GM18507 (cell line): ENCODE measurements at regions not wholly inside any gene's neighbourhood (a gene's known extent, or its start where the extent isn't known, plus 50 kb on each side); places are given as distances from the start of the nearest gene placed in this dataset.
"Not testable (repeated sequence)": the region's sequence is repeated elsewhere in the genome, so short reads cannot be mapped to it uniquely, and the experiment has no call there.

Experiments used
- DNase-seq: peaks from one replicate; pipeline ENCODE4 v3.0.0; 2011; ENCODE audit warnings: low read depth; ENCODE audit not compliant: insufficient read length; ENCODE audit errors: extremely low spot score
- FAIRE-seq: peaks from 2 replicates; lab custom pipeline; 2011; peaks lifted over from hg19 to GRCh38; lab: Jason Lieb, UNC

DNA sequence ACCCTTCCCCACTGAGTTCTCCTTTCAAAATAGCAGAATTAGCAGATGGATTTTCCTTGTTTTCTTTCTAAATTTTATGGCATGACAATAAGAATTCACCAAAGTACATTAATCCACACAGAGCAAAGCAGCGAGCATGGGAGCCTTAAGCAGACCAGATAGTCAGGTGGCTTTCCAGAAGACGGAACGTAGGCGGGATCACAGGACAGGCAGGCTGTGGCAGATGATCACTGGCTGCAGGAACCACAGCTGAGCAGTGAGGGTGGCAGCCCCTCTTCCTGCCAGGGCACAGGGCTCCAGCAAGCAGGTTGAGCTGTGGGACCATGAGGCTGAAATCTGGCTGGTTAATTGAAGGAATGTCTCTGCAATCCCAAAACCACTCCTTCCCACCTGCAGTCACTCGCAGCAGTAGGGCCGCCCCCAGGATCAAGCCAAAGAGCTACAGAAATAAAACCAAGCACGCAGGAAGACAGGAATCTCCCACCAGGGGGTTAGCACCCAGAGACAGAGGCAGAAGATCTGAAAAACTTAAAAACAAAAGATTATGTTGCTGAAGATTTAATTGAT is 259.9 kb downstream of the EIPR1 start:
- no peak for FAIRE-seq
- no peak for DNase-seq

DNA sequence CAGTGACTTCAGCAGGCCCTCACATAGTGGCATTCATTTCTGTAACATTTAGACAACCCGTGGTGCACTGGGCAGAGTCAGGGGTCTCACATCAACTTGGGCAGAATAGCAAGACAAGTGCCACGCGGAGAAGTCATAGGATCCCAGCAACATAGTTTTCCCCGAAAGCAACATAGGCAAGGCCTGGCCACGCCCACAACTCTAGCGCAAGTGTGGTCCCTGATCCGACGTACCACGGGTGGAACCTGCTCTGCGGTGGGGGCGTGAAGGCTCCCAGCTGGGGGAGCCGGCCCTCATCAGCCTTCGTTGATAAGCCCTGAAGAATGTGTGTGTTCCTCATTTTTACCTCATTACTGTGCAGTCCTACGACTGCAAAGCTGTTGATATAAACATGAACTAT is 261.2 kb downstream of the EIPR1 start:
- DNase-seq (no peak), FAIRE-seq (no peak)

DNA sequence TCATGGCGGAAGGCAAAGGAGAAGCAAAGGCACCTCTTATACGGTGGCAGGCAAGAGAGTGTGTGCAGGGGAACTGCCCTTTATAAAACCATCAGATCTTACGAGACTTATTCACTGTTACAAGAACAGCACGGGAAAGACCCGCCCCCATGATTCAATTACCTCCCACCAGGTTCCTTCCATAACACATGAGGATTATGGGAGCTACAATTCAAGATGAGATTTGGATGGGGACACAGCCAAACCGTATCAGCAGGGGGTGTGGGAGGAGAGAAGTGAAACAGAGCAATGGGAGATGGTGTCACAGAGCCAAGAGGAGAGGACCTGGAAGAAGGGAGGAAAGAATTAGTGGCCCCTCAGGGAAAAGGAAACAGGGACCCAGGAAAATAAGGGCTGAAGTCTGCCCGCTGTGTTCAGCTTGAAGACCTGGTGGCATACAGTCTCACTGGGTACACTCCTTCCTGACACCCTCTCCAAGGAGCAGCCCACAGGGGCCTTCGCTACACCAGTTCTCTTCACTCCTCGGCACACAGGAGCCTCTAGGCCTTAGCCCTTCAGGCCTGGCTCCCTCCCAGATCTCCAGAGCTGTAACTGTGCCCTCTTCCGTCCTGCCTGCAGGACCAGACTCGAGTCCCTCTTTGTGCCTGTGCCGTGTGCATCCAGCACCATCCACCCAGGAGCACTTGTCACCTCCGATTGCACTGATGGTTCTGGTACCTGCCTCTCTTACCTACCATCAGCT is 262.1 kb downstream of the EIPR1 start:
- no peak for FAIRE-seq

DNA sequence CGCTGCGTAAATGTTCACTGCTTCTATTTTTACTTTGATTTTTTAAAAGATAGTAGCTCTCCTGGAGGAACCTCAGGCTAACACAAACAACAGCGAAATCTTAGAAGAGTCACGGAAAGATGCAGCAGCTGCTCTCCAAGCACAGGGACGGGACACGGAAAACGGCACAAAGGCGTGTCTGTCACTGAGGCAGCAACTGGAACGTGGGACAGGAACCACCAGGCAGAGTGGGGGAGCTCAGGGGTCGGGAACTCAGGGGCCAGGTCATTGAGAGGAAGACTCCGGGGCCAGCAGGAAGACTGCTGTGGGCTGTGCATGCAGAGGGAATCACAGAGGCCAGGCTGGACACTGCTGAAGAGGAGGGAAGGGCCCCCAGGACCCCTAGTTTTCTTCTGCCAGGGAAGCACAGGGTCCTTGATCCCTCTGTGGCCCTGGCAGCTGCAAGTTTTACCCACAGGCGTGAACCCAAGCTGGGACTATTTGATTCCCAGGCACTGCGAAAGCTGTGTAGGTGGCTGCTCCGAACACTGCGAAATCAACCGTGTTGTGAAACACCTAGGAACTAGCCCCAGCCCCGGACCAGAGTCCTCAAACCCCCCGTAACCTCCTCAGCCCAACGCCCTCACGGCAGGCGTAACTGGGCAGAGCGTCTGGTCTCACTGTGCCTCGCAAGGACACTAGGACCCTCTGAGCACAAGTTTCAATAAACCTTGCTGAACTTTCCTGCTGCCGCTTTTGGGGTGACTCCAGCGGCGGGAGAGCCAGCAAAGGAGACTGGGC is 263.0 kb downstream of the EIPR1 start:
- no peak for FAIRE-seq
- DNase-seq = no peak

More for the DNA sequence above, 262.1 kb downstream of the EIPR1 start:
- no peak for DNase-seq

DNA sequence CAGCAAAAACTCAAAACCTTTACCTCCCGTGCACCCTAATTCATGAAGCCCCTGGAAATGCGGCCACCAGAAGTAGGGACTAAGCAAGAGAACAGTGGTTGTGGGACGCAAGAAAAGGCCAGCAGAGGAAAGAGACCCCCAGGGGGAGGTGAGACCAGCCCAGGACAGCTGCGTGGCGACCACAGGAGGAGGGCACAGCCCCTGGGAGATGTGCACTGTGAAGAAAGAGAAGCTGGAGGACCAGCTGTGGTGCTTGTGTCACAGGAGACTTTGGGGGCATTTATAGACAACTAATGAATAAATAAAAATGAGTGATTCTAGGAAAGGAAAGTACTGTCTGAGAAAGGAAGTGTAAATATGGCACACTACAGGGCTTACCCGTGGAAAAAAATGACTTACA is 263.8 kb downstream of the EIPR1 start:
- DNase-seq (no peak), FAIRE-seq (no peak)

DNA sequence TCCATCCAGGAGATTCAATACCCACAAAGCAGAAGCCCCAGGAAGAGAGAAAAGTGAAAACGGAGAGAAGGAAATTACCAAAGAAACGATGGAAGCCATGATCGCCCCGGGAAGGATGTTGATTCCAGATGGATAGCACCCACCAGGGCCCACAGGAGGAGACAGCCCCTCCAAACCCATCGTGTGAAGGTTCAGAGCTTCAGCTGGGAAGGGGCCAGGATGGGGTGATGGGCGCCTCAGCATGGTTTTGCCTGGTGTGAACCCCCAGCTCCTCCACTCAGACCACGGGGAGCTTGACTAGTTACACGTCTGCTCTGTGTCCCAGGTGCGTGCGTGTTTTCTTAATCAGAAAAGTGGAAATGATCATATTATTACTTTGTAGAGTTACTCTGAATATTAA is 264.5 kb downstream of the EIPR1 start:
- FAIRE-seq = no peak
- DNase-seq = no peak

DNA sequence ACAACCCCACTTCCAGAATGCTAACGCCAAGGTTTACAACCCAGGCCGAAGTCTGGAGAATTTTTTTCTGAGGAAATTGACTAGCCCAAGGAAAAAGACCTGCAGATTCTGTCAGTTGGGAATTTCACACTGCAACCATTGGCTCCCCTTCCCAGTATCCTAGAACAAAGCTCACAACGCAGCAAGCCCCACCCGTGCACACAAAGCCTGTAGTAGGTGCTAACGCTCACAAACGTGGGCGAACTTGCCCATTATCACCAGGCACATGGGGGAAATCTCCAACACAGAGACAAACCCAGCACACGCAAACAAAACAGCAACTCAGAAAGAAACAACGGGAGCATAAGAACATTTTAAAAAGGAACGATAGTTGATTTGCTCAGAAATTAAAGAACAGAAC is 265.1 kb downstream of the EIPR1 start:
- FAIRE-seq (no peak), DNase-seq (no peak)

DNA sequence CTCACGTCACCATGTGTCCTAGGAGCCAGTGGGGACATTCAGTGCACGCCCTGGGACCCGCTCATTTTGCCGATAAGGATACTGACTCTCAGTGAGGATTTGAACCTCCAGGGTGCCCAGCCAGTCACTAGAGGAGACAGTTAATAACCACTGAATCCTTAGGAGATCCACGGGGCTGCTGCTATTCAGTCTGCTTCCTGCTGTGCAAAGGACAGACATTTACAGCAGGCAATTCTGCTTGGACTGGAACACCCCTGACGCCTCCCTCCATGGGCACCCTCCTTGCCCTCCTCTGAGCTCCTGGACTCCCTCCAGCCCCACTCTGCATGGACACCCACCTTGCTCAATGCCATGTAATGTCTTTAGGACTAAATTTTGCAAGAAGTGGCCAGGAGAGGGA is 265.5 kb downstream of the EIPR1 start:
- DNase-seq = no peak
- no peak for FAIRE-seq

DNA sequence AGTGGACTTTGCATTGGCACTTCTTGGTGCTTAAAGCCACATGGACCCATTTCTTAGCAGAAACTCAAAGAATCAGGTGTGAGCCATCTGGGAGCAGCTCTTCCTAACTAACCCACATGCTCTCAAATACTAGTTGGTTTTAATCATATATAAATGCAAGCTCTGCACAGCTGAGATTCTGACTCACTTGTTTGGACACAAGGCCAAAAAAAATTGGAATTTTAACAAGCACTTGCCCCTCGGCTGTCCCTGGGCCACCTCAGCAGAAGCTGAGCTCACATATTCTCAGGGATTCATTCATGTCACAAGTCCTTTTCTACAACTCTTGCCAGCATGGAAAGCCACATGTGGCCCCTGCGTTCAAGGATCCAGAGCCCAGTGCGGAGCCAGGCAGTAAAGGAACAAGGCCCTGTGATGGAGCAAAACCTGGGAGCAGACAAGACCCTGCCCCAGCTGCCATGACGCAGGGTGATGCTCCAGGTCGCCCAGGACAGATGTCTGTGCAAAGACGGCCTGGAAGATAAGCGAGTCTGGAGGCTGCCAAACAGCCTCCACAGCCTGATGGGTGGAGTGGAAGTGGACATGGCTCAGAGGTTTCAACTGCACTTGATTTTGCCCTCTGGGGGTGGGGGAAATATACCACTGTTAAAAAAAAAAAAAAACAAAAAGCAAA is 266.5 kb downstream of the EIPR1 start:
- FAIRE-seq = no peak

DNA sequence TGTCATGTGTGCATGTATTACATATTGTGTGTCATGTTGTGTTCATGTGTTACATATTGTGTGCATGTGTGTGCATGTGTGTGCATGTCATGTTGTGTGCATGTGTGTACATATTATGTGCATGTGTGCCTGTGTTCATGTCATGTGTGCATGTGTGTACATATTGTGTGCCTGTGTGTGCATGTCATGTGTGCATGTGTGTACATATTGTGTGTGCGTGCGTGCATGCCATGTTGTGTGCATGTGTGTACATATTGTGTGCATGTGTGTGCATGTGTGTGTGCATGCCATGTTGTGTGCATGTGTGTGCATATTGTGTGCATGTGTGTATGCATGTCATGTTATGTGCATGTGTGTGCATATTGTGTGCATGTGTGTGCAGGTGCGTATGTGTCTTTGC is 267.1 kb downstream of the EIPR1 start:
- FAIRE-seq (no peak), DNase-seq (no peak)

More for the DNA sequence above, 266.5 kb downstream of the EIPR1 start:
- DNase-seq = no peak

DNA sequence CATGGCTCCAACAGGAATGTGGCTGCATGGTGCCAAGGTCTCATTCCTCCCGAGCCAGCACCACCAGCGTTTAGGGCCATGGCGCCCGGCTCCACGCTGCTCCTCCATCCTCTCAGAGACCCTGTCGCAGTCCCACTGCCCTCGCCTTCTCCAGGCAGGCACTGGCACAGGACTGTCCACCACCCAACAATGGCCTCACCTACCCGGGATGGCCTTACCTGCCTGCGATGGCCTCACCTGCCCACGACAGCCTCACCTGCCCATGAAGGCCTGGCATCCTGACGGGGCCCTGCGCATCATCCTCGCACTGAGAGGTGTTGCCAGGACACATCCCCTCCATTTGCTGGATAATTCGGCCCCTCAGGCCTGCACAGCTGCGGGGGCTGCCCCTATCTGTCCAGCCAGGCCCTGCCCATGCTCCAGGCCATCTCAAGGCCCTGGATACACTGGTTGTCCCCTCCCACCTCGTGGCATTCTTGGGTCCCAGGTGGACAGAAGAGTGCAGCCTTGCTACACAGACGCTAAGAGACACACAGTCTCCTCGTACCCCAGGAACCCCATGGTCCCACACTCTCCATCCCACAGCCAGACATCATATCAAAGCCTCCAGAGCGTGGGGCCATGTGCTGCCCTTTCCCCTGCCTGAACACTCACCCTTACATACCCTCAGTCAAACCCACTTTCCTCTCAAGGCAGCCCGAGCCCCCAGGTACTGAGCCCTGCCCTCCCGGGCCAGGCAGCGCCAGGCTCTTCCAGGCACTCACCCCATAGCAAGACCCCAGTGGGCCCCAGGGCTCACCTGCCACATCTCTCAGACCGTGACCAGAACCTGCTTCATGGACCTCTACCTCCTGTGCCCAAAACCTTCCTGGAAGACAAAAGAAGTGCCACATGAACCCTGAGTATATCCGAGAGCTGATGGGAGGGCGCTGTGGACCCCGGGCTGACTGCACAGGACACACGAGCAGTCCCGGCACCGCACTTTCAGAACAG is 268.6 kb downstream of the EIPR1 start:
- DNase-seq (no peak), FAIRE-seq (no peak)

DNA sequence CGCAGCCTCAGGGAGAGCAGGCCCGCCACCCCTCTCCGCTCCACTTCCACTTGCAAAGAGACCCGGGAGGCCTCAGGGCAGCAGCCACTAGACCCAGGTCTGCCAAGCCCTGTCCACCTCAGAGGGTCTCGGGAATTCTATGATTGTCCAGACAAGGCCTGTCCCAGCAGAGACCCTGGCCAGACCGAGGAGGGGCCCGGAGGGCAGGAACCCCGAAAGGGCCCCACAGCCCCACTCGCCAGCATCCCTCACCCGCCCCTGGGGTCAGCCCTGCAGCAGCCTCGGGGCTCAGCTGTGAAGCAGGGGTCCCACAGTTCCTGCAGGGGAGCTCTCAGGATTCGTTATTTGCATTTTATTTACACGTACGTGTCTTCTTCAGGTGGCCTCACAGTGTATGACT is 269.5 kb downstream of the EIPR1 start:
- DNase-seq = no peak
- no peak for FAIRE-seq

DNA sequence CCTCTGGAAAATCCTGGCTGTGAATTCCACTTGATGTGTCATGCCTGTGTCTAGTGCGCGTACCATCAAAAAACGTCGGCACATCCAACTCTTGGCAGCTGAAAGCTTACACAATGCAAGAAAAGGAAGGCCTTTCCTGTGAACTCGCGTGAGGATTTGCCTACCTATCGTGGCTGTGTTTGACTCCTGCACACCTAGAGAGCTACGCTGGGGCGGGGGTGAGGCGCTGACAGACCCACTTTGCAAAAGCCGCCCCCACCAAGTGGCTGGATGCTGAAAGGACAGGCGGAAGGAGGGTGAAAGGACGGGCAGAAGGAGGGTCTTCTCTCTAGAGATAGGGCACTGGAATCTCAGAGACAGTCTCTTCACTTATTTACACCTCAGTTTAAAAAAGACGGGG is 270.1 kb downstream of the EIPR1 start:
- FAIRE-seq (no peak), DNase-seq (no peak)

DNA sequence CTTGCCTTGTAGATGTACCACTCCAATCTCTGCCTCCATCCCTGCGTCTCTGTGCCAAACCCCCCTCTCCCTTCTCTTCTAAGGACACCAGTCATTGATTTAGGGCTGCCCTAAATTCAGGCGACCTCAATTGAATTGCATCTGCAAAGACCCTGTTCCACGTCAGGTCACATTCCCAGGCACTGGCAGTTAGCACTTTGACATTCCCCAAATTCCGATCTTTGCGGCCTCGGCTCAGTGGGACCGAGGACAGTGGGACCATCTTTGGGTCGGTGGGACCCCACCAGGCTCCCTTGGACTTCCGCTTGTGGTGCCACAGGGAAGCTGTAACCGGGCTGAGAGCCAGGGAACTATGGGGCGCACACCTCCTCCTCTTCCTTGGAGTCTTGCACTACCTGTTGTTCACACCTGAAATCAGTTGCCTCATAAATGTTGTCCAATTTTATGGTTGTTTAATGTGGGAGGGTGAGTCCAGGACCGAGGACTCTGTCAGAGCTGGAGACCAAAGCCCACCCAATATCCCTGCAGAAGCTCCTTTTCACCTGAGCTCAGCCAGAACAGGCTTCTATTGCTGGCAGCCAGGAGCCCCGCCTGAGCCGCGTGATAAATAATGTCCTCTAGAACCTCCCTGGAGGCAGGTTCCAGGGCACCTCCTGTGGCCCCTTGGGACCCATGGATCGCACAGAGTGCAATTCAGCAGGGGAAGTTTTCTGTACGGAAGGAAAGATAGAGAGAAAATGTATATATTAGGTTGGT is 271.6 kb downstream of the EIPR1 start:
- FAIRE-seq (no peak), DNase-seq (no peak)

DNA sequence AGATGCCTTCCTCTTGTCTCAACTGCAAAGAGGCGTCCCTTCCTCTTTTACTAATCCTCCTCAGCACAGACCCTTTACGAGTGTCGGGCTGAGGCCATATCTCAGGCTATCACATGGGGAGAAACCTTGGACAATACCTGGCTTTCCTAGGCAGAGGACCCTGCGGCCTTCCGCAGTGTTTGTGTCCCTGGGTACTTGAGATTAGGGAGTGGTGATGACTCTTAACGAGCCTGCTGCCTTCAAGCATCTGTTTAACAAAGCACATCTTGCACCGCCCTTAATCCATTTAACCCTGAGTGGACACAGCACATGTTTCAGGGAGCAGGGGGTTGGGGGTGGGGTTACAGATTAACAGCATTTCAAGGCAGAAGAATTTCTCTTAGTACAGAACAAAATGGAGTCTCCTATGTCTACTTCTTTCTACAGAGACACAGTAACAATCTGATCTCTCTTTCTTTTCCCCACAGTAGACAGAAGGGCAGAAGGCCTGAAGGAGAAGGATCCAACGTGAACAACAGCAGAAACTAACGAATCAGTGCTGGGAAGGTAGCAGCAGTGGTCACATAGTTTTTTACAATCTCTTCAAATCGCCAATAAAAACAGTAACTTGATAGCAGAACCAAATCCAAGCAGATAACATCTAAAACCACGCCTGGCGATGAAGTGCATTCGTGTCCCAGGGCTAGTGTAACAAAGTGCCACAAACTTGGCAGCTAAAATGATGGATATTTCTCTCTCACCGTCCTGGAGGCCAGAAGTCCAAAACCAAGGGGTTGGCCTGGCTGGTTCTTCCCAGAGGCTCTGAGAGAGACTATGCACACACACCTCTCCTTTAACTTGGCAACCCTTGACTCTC is 272.4 kb downstream of the EIPR1 start:
- DNase-seq, FAIRE-seq: not testable (repeated sequence)

DNA sequence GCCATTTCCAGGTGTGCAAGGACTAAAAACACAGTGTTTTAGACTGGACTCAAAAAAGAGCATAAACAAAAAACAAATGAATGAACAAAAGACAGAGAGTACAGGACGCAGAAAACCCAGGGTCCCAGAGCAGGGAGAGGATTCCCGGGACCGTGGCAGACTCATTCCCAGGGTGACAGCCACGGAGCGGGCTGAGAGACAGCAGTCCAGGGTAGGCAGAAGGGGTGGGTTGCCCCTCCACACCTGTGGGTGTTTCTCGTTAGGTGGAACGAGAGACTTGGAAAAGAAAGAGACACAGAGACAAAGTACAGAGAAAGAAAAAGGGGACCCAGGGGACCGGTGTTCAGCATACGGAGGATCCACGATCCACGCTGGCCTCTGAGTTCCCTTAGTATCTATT is 273.4 kb downstream of the EIPR1 start:
- FAIRE-seq (no peak), DNase-seq (no peak)

DNA sequence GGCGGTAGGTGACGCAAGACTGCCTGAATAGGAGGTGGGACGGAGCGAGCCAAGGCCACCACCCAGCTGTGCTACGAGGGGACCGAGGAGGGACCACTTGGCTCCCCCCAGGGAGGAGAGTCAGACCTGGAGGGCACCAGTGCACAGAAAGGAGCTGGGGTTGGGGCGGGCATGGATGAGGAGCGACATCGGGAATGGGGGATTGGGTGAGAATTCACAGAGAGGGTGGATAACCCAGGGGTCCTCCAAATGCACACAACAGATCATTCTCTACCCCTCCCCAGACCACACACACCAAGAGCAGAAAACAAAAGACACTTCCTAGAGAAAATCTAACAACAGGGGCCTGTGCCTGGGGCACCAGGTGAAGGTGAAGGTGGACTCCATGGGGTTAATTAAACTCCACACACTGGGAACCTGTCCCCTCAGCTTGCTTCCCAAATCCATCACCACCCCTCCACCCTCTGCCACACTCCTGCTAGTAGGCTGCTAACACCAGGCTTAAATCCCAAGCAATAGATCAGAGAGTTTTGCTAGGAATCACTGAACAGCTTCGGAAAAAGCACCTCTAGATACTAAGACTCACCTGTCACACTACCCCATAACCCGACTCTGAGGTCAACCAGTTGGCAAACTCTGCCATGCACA is 274.6 kb downstream of the EIPR1 start:
- no peak for DNase-seq
- FAIRE-seq = no peak
